ENCODE measurements at regions not wholly inside any gene's neighbourhood (a gene's known extent, or its start where the extent isn't known, plus 50 kb on each side); places are given as distances from the start of the nearest gene placed in this dataset.

DNA sequence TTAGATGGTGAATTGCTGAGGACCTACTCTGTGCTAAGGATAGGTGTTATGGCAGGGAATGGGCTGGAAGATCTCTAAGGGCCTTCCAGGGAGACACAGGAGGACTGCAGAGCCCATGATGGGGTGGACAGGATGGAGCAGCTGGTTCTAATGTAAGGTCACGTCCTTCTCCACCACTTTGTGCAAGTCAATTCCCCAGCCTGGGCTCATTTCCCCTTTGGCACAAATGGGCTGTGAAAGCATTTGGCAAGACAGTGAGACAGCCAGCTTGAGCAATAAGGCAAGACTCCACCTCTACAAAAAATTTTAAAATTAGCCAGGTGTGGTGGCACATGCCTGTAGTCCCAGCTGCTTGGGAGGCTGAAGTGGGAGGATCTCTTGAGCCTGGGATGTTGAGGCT lies 81.4 kb upstream of the THY1 start:
- TF ChIP-seq, protein P1, sequence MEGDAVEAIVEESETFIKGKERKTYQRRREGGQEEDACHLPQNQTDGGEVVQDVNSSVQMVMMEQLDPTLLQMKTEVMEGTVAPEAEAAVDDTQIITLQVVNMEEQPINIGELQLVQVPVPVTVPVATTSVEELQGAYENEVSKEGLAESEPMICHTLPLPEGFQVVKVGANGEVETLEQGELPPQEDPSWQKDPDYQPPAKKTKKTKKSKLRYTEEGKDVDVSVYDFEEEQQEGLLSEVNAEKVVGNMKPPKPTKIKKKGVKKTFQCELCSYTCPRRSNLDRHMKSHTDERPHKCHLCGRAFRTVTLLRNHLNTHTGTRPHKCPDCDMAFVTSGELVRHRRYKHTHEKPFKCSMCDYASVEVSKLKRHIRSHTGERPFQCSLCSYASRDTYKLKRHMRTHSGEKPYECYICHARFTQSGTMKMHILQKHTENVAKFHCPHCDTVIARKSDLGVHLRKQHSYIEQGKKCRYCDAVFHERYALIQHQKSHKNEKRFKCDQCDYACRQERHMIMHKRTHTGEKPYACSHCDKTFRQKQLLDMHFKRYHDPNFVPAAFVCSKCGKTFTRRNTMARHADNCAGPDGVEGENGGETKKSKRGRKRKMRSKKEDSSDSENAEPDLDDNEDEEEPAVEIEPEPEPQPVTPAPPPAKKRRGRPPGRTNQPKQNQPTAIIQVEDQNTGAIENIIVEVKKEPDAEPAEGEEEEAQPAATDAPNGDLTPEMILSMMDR (IDR thresholded peaks at IDR 0.05; ENCODE audit: unreplicated experiment): no peak
- Mint-ChIP-seq H3K27ac (ENCODE audit: low read depth, unreplicated experiment) (no peak overlapping the region), H3K4me3 (ENCODE audit: unreplicated experiment) (no peak overlapping the region), H3K4me1 (ENCODE audit: insufficient read depth, unreplicated experiment) (no peaks in the 10 kb centered on the region), H3K9me3 (ENCODE audit: unreplicated experiment) (peaks cover 5% of the 10 kb centered on the region), H3K36me3 (ENCODE audit: insufficient read depth, unreplicated experiment) (no peaks in the 10 kb centered on the region), H3K27me3 (ENCODE audit: insufficient read depth, unreplicated experiment) (peaks cover 34% of the 10 kb centered on the region)
- no TSS peak for BruUV-seq (replicated peaks)
- ChIA-PET CTCF (interaction anchor here (0.5 to 2.2 kb wide), 2 partner anchors 604 to 736 kb away, joined by 3 to 10 read pairs; partner anchors contain the start of gene POU2F3), POLR2A (no interaction called here)
- no peak for DNase-seq (ENCODE audit: unreplicated experiment)
- intact Hi-C loops (cut with micrococcal nuclease): no loop called here

GRCh38 chr11:119501777-119502405 lies 78.9 kb upstream of the THY1 start:
- TF ChIP-seq, protein P1 (IDR thresholded peaks at IDR 0.05; ENCODE audit: unreplicated experiment): no peak
- H3K36me3 Mint-ChIP-seq (ENCODE audit: insufficient read depth, unreplicated experiment): no peaks in the 10 kb centered on the region
- BruUV-seq (replicated peaks): no TSS peak
- ChIA-PET POLR2A (no interaction called here), CTCF (interaction anchor here (0.7 to 3.3 kb wide), 2 partner anchors 32 to 114 kb away, joined by 4 to 15 read pairs; no protein-coding TSS in a partner anchor)
- peaks cover 54% of the 10 kb centered on the region for H3K27me3 Mint-ChIP-seq (ENCODE audit: insufficient read depth, unreplicated experiment)
- H3K4me3 Mint-ChIP-seq (ENCODE audit: unreplicated experiment): no peak overlapping the region
- no peak overlapping the region for H3K27ac Mint-ChIP-seq (ENCODE audit: low read depth, unreplicated experiment)
- H3K9me3 Mint-ChIP-seq (ENCODE audit: unreplicated experiment): peaks cover 5% of the 10 kb centered on the region
- no peak for DNase-seq (ENCODE audit: unreplicated experiment)
- no peaks in the 10 kb centered on the region for H3K4me1 Mint-ChIP-seq (ENCODE audit: insufficient read depth, unreplicated experiment)
- intact Hi-C loops (cut with micrococcal nuclease): no loop called here

GRCh38 chr11:119497717-119498116 lies 74.7 kb upstream of the THY1 start:
- TF ChIP-seq, protein P1 (IDR thresholded peaks at IDR 0.05; ENCODE audit: unreplicated experiment): no peak
- no peak for DNase-seq (ENCODE audit: unreplicated experiment)
- peaks cover 6% of the 10 kb centered on the region for H3K36me3 Mint-ChIP-seq (ENCODE audit: insufficient read depth, unreplicated experiment)
- H3K9me3 Mint-ChIP-seq (ENCODE audit: unreplicated experiment): no peaks in the 10 kb centered on the region
- no peak overlapping the region for H3K27ac Mint-ChIP-seq (ENCODE audit: low read depth, unreplicated experiment)
- ChIA-PET POLR2A (no interaction called here), CTCF (interaction anchor here (0.6 kb wide), 1 partner anchor 21 kb away, joined by 3 read pairs; no protein-coding TSS in a partner anchor)
- H3K27me3 Mint-ChIP-seq (ENCODE audit: insufficient read depth, unreplicated experiment): peaks cover 78% of the 10 kb centered on the region
- H3K4me3 Mint-ChIP-seq (ENCODE audit: unreplicated experiment): no peak overlapping the region
- H3K4me1 Mint-ChIP-seq (ENCODE audit: insufficient read depth, unreplicated experiment): no peaks in the 10 kb centered on the region
- intact Hi-C loops (cut with micrococcal nuclease): no loop called here
- no TSS peak for BruUV-seq (replicated peaks)

GRCh38 chr11:119496997-119497396 lies 74.0 kb upstream of the THY1 start:
- no peak overlapping the region for H3K4me3 Mint-ChIP-seq (ENCODE audit: unreplicated experiment)
- H3K27me3 Mint-ChIP-seq (ENCODE audit: insufficient read depth, unreplicated experiment): peaks cover 78% of the 10 kb centered on the region
- H3K27ac Mint-ChIP-seq (ENCODE audit: low read depth, unreplicated experiment): no peak overlapping the region
- ChIA-PET POLR2A (no interaction called here), CTCF (no interaction called here)
- BruUV-seq (replicated peaks): no TSS peak
- peaks cover 6% of the 10 kb centered on the region for H3K36me3 Mint-ChIP-seq (ENCODE audit: insufficient read depth, unreplicated experiment)
- no peak for DNase-seq (ENCODE audit: unreplicated experiment)
- no peaks in the 10 kb centered on the region for H3K9me3 Mint-ChIP-seq (ENCODE audit: unreplicated experiment)
- intact Hi-C loops (cut with micrococcal nuclease): no loop called here
- H3K4me1 Mint-ChIP-seq (ENCODE audit: insufficient read depth, unreplicated experiment): no peaks in the 10 kb centered on the region
- TF ChIP-seq, protein P1 (IDR thresholded peaks at IDR 0.05; ENCODE audit: unreplicated experiment): no peak

All from MCF 10A (cell line).